ENCODE measurements at regions not wholly inside any gene's neighbourhood (a gene's known extent, or its start where the extent isn't known, plus 50 kb on each side); places are given as distances from the start of the nearest gene placed in this dataset.

DNA sequence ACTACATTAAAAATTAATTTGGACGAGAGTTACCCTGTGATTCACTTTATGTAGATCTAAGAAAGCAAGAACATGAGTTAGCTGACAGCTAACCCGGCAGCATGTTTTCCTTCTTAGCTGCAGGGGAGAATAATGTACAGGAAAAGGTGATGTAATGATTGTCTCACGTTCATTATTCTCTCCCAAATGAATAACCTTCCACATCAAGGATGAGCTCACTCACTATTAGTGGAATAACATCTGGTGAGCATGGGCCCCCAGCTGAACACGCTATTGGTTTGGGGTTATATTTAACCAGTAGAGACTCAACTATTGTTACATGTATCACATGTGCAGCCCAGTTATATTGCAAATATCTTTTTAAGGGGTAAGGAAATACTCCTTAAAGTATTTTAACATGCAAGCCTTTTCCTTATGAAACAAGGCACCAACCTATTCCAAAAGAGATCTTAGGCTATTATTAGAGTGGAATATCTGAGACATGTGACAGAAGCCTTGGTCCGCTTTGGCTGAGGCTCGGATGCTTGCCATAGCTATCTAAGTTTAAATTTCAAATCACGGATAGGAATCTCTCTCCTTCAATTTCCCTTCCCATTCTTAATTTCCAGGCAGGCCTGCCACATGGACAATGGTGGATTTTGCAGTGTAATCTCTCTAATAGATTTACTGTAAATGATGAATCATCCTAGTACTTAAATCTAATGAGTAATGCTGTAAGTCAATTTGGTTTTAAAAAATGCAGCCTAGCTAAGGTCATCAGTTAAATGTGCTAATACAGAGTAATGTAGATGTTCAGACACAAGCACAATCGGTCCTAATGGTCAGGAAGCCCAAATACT, 99.0 kb upstream of the OTUD4 start:
- no peak overlapping the region for H4K8ac ChIP-seq (ENCODE audit: low read length)
- H3K4me1 ChIP-seq (ENCODE audit: control insufficient read depth, insufficient read depth, low read depth, low read length), result peaks cover 5% of the 10 kb centered on the region
- H2AK5ac ChIP-seq (ENCODE audit: low read length, severe bottlenecking), result no peak overlapping the region
- H3K9ac ChIP-seq (ENCODE audit: low read length), result peak overlapping the region; percentile 79
- no peak overlapping the region for H2BK15ac ChIP-seq (ENCODE audit: low read depth, poor library complexity, severe bottlenecking)
- H2BK12ac ChIP-seq (ENCODE audit: low read length in 2 of 2), result peak overlapping the region in 1 of 2 experiments; percentile 21
- no peak overlapping the region for H3K18ac ChIP-seq (ENCODE audit: low read depth in 1 of 2, low read length in 2 of 2)
- H2AFZ ChIP-seq (ENCODE audit: low read depth, low read length), result no peak overlapping the region
- no peak overlapping the region for H3K23ac ChIP-seq (ENCODE audit: low read length in 2 of 2)
- H3K79me1 ChIP-seq (replicated peaks; ENCODE audit: low read length, poor library complexity, severe bottlenecking), result no peaks in the 10 kb centered on the region
- no peaks in the 10 kb centered on the region for H3K9me3 ChIP-seq (ENCODE audit: control insufficient read depth, low read length)
- peak overlapping the region; percentile 91 for H3K27ac ChIP-seq (ENCODE audit: low read length, poor library complexity, severe bottlenecking)
- H2BK120ac ChIP-seq (ENCODE audit: low read depth, low read length), result no peak overlapping the region
- H3K14ac ChIP-seq (ENCODE audit: low read length in 2 of 2), result no peak overlapping the region
- H3K4ac ChIP-seq (ENCODE audit: low read depth in 1 of 2, low read length in 2 of 2), result no peak overlapping the region
- H3K27me3 ChIP-seq (ENCODE audit: control insufficient read depth in 1 of 2, insufficient read depth in 1 of 2, low read length in 2 of 2), result no peaks in the 10 kb centered on the region
- H3K36me3 ChIP-seq (ENCODE audit: control insufficient read depth in 1 of 2, insufficient read depth in 2 of 2, low read depth in 1 of 2, low read length in 2 of 2), result no peaks in the 10 kb centered on the region
- H2BK5ac ChIP-seq (ENCODE audit: low read depth, low read length, poor library complexity, severe bottlenecking), result peak overlapping the region; percentile 78
- no peak overlapping the region for H3K4me2 ChIP-seq (ENCODE audit: low read length, poor library complexity, severe bottlenecking)
- 27% methylated on average over 3 of the region's 8 CpGs for WGBS
- DNase-seq, result peak; percentile 88
- peak overlapping the region in 1 of 2 experiments; percentile 15 for H3K4me3 ChIP-seq (ENCODE audit: insufficient read depth in 1 of 2, low read depth in 1 of 2, low read length in 2 of 2)
- no peak overlapping the region for H4K91ac ChIP-seq (ENCODE audit: low read length)

GRCh38 chr4:145278341-145279121, 98.1 kb upstream of the OTUD4 start:
- Histone ChIP-seq H4K8ac (ENCODE audit: low read length) (no peak overlapping the region), H3K9ac (ENCODE audit: low read length) (peak overlapping the region; percentile 79), H3K27me3 (ENCODE audit: control insufficient read depth in 1 of 2, insufficient read depth in 1 of 2, low read length in 2 of 2) (no peaks in the 10 kb centered on the region), H2AK5ac (ENCODE audit: low read length, severe bottlenecking) (peak overlapping the region; percentile 82), H2BK5ac (ENCODE audit: low read depth, low read length, poor library complexity, severe bottlenecking) (peak overlapping the region; percentile 74), H3K36me3 (ENCODE audit: control insufficient read depth in 1 of 2, insufficient read depth in 2 of 2, low read depth in 1 of 2, low read length in 2 of 2) (no peaks in the 10 kb centered on the region), H4K91ac (ENCODE audit: low read length) (no peak overlapping the region), H2BK120ac (ENCODE audit: low read depth, low read length) (no peak overlapping the region), H3K14ac (ENCODE audit: low read length in 2 of 2) (no peak overlapping the region), H3K4me3 (ENCODE audit: insufficient read depth in 1 of 2, low read depth in 1 of 2, low read length in 2 of 2) (peak overlapping the region in 1 of 2 experiments; percentile 15), H3K18ac (ENCODE audit: low read depth in 1 of 2, low read length in 2 of 2) (peak overlapping the region in 1 of 2 experiments; percentile 81), H2BK12ac (ENCODE audit: low read length in 2 of 2) (no peak overlapping the region), H3K4me2 (ENCODE audit: low read length, poor library complexity, severe bottlenecking) (no peak overlapping the region), H3K27ac (ENCODE audit: low read length, poor library complexity, severe bottlenecking) (peak overlapping the region; percentile 91), H2BK15ac (ENCODE audit: low read depth, poor library complexity, severe bottlenecking) (no peak overlapping the region), H2AFZ (ENCODE audit: low read depth, low read length) (no peak overlapping the region), H3K23ac (ENCODE audit: low read length in 2 of 2) (no peak overlapping the region), H3K9me3 (ENCODE audit: control insufficient read depth, low read length) (no peaks in the 10 kb centered on the region), H3K79me1 (replicated peaks; ENCODE audit: low read length, poor library complexity, severe bottlenecking) (no peaks in the 10 kb centered on the region), H3K4ac (ENCODE audit: low read depth in 1 of 2, low read length in 2 of 2) (no peak overlapping the region), H3K4me1 (ENCODE audit: control insufficient read depth, insufficient read depth, low read depth, low read length) (peaks cover 5% of the 10 kb centered on the region)
- peak; percentile 64 for DNase-seq
- no CpG with 5 or more reads among the region's 2 CpGs for WGBS

DNA sequence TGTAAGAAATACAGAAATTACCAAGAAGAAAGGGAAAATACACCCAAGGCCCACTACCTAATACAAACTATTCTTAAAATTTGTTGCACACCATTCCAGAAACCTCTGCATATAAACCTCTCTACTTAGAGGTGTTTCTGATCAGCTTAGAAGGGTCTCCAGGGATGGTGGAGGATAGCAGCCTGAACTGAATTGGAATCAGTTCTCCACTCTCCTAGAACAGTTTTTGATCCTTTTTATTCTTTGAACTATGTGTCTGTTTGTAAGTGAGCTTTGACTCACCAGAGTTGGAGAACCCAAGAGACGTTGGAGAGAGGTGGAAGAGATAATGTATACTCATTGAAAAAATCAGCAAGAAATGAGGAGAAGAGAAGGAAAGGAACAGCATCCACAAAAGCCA, 96.6 kb upstream of the OTUD4 start:
- H3K14ac ChIP-seq (ENCODE audit: low read length in 2 of 2), result no peak overlapping the region
- no peak for DNase-seq
- no peak overlapping the region for H2BK5ac ChIP-seq (ENCODE audit: low read depth, low read length, poor library complexity, severe bottlenecking)
- no peak overlapping the region for H4K91ac ChIP-seq (ENCODE audit: low read length)
- no peaks in the 10 kb centered on the region for H3K9me3 ChIP-seq (ENCODE audit: control insufficient read depth, low read length)
- H2BK120ac ChIP-seq (ENCODE audit: low read depth, low read length), result no peak overlapping the region
- no peak overlapping the region for H2BK15ac ChIP-seq (ENCODE audit: low read depth, poor library complexity, severe bottlenecking)
- no peaks in the 10 kb centered on the region for H3K79me1 ChIP-seq (replicated peaks; ENCODE audit: low read length, poor library complexity, severe bottlenecking)
- no peak overlapping the region for H3K4me2 ChIP-seq (ENCODE audit: low read length, poor library complexity, severe bottlenecking)
- no peak overlapping the region for H3K18ac ChIP-seq (ENCODE audit: low read depth in 1 of 2, low read length in 2 of 2)
- no peak overlapping the region for H2BK12ac ChIP-seq (ENCODE audit: low read length in 2 of 2)
- no peak overlapping the region for H3K9ac ChIP-seq (ENCODE audit: low read length)
- H3K27ac ChIP-seq (ENCODE audit: low read length, poor library complexity, severe bottlenecking), result no peak overlapping the region
- no peaks in the 10 kb centered on the region for H3K27me3 ChIP-seq (ENCODE audit: control insufficient read depth in 1 of 2, insufficient read depth in 1 of 2, low read length in 2 of 2)
- H3K4ac ChIP-seq (ENCODE audit: low read depth in 1 of 2, low read length in 2 of 2), result no peak overlapping the region
- H2AFZ ChIP-seq (ENCODE audit: low read depth, low read length), result no peak overlapping the region
- no peaks in the 10 kb centered on the region for H3K36me3 ChIP-seq (ENCODE audit: control insufficient read depth in 1 of 2, insufficient read depth in 2 of 2, low read depth in 1 of 2, low read length in 2 of 2)
- 72% methylated on average over 1 of the region's 1 CpG for WGBS
- H2AK5ac ChIP-seq (ENCODE audit: low read length, severe bottlenecking), result no peak overlapping the region
- H3K23ac ChIP-seq (ENCODE audit: low read length in 2 of 2), result no peak overlapping the region
- H3K4me3 ChIP-seq (ENCODE audit: insufficient read depth in 1 of 2, low read depth in 1 of 2, low read length in 2 of 2), result no peak overlapping the region
- H4K8ac ChIP-seq (ENCODE audit: low read length), result no peak overlapping the region
- peaks cover 5% of the 10 kb centered on the region for H3K4me1 ChIP-seq (ENCODE audit: control insufficient read depth, insufficient read depth, low read depth, low read length)

DNA sequence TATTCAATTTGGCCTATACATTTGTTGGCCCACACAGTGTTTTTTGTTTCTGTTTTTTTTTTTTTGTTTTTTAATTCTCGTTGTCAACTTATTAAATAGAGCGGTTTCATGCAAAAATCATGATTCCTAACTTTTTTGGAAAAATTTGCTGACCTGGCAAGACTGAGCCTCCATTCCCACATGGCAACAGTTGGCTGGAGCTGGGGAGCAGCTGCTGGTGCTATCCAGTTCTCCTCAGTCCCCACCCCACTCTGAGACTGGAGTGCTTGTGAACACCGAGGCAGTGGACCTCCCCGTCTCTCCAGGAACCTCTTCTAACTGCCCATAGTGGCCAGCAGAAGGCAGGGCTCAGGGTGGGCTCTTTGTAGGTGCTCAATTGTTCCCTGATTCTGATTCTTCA, 95.7 kb upstream of the OTUD4 start:
- Histone ChIP-seq H2AFZ (ENCODE audit: low read depth, low read length) (peak overlapping the region; percentile 63), H3K4ac (ENCODE audit: low read depth in 1 of 2, low read length in 2 of 2) (no peak overlapping the region), H2BK120ac (ENCODE audit: low read depth, low read length) (no peak overlapping the region), H3K36me3 (ENCODE audit: control insufficient read depth in 1 of 2, insufficient read depth in 2 of 2, low read depth in 1 of 2, low read length in 2 of 2) (no peaks in the 10 kb centered on the region), H4K8ac (ENCODE audit: low read length) (no peak overlapping the region), H3K4me2 (ENCODE audit: low read length, poor library complexity, severe bottlenecking) (no peak overlapping the region), H2BK15ac (ENCODE audit: low read depth, poor library complexity, severe bottlenecking) (no peak overlapping the region), H3K23ac (ENCODE audit: low read length in 2 of 2) (peak overlapping the region in 1 of 2 experiments; percentile 88), H2BK12ac (ENCODE audit: low read length in 2 of 2) (peak overlapping the region in 1 of 2 experiments; percentile 63), H3K9ac (ENCODE audit: low read length) (no peak overlapping the region), H3K18ac (ENCODE audit: low read depth in 1 of 2, low read length in 2 of 2) (peak overlapping the region in 1 of 2 experiments; percentile 38), H3K4me3 (ENCODE audit: insufficient read depth in 1 of 2, low read depth in 1 of 2, low read length in 2 of 2) (no peak overlapping the region), H2BK5ac (ENCODE audit: low read depth, low read length, poor library complexity, severe bottlenecking) (no peak overlapping the region), H3K9me3 (ENCODE audit: control insufficient read depth, low read length) (no peaks in the 10 kb centered on the region), H3K27me3 (ENCODE audit: control insufficient read depth in 1 of 2, insufficient read depth in 1 of 2, low read length in 2 of 2) (no peaks in the 10 kb centered on the region), H2AK5ac (ENCODE audit: low read length, severe bottlenecking) (peak overlapping the region; percentile 64), H3K14ac (ENCODE audit: low read length in 2 of 2) (no peak overlapping the region), H3K79me1 (replicated peaks; ENCODE audit: low read length, poor library complexity, severe bottlenecking) (no peaks in the 10 kb centered on the region), H4K91ac (ENCODE audit: low read length) (no peak overlapping the region), H3K27ac (ENCODE audit: low read length, poor library complexity, severe bottlenecking) (no peak overlapping the region), H3K4me1 (ENCODE audit: control insufficient read depth, insufficient read depth, low read depth, low read length) (peaks cover 3% of the 10 kb centered on the region)
- 93% methylated on average over 4 of the region's 4 CpGs for WGBS
- no peak for DNase-seq
